HEK293 (cell line): ENCODE measurements at regions not wholly inside any gene's neighbourhood (a gene's known extent, or its start where the extent isn't known, plus 50 kb on each side); places are given as distances from the start of the nearest gene placed in this dataset.

Experiments
- CTCF ChIA-PET: fragments of 350-600 bp; formaldehyde crosslinking; extraction: SDS; loops from one replicate; lab custom pipeline; 2021; ENCODE audit warnings: antibody characterized with exemption; lab: Yijun Ruan, JAX
- POLR2A ChIA-PET: fragments of 300-600 bp; formaldehyde crosslinking; extraction: SDS; loops from one replicate; lab custom pipeline; 2020; ENCODE audit warnings: antibody characterized with exemption, inconsistent platforms; lab: Yijun Ruan, JAX
- H3K27ac ChIP-seq: fragments of 200-500 bp; sonication (Bioruptor generic); 2 replicates; pipeline ENCODE4 v1.5.1; 2014; ENCODE audit warnings: low read depth, low read length, control low read depth, inconsistent platforms; ENCODE audit errors: extremely low read depth
- H3K36me3 ChIP-seq, 2 experiments: fragments of 200-500 bp in 1 of 2; sonication (Bioruptor generic) in 1 of 2; 1 replicate in 1 of 2; 2 replicates in 1 of 2; pipeline ENCODE4 v1.5.1; 2014 to 2017; ENCODE audit warnings: inconsistent platforms in 2 of 2, low read length in 2 of 2; ENCODE audit not compliant: control insufficient read depth in 2 of 2, insufficient read depth in 1 of 2
- H3K4me1 ChIP-seq: fragments of 200-500 bp; sonication (Bioruptor generic); 2 replicates; pipeline ENCODE4 v1.5.1; 2014; ENCODE audit warnings: mild to moderate bottlenecking, low read length, inconsistent platforms; ENCODE audit not compliant: control insufficient read depth, insufficient read depth
- H3K4me3 ChIP-seq: 2 replicates; pipeline ENCODE4 v1.5.1; 2011; ENCODE audit warnings: low read depth, mild to moderate bottlenecking, control low read depth, low read length, moderate library complexity
- H3K9me3 ChIP-seq: fragments of 200-500 bp; sonication (Bioruptor generic); 2 replicates; pipeline ENCODE4 v1.5.1; 2014; ENCODE audit warnings: low read depth, low read length, inconsistent platforms; ENCODE audit not compliant: control insufficient read depth, insufficient read depth
- GFI1B ChIP-seq: fragments of 450-650 bp; formaldehyde crosslinking; IDR thresholded peaks from 2 replicates; pipeline ENCODE4 v1.5.1; 2016; ENCODE audit warnings: missing biosample characterization, missing genetic modification characterization
- OVOL3 ChIP-seq: fragments of 450-650 bp; formaldehyde crosslinking; IDR thresholded peaks from 2 replicates; pipeline ENCODE4 v1.5.1; 2016; ENCODE audit warnings: missing biosample characterization, missing genetic modification characterization
- YY2 ChIP-seq: fragments of 450-650 bp; formaldehyde crosslinking; IDR thresholded peaks from 2 replicates; pipeline ENCODE4 v1.5.1; 2016; ENCODE audit warnings: missing biosample characterization, missing genetic modification characterization
- ZBTB17 ChIP-seq: fragments of 450-650 bp; formaldehyde crosslinking; IDR thresholded peaks from 2 replicates; pipeline ENCODE4 v1.5.1; 2016; ENCODE audit warnings: missing biosample characterization, missing genetic modification characterization
- ZFP41 ChIP-seq: fragments of 450-650 bp; formaldehyde crosslinking; IDR thresholded peaks from 2 replicates; pipeline ENCODE4 v1.5.1; 2016; ENCODE audit warnings: missing biosample characterization, missing genetic modification characterization, borderline replicate concordance
- ZNF292 ChIP-seq: fragments of 450-650 bp; formaldehyde crosslinking; IDR thresholded peaks from 2 replicates; pipeline ENCODE4 v1.5.1; 2016; ENCODE audit warnings: low read depth, missing biosample characterization, missing genetic modification characterization, borderline replicate concordance
- ZNF423 ChIP-seq: fragments of 450-650 bp; formaldehyde crosslinking; IDR thresholded peaks from 2 replicates; pipeline ENCODE4 v1.5.1; 2016; ENCODE audit warnings: missing biosample characterization, missing genetic modification characterization
- ZNF585B ChIP-seq: fragments of 450-650 bp; formaldehyde crosslinking; IDR thresholded peaks from 2 replicates; pipeline ENCODE4 v1.5.1; 2016; ENCODE audit warnings: missing biosample characterization, missing genetic modification characterization
- ZNF626 ChIP-seq: fragments of 450-650 bp; sonication (Bioruptor Pico); formaldehyde crosslinking; IDR thresholded peaks from 2 replicates; pipeline ENCODE4 v1.5.1; 2018; ENCODE audit warnings: missing biosample characterization, missing genetic modification characterization, inconsistent platforms
- ZNF629 ChIP-seq: fragments of 450-650 bp; formaldehyde crosslinking; IDR thresholded peaks from 2 replicates; pipeline ENCODE4 v1.5.1; 2017; ENCODE audit warnings: missing biosample characterization, missing genetic modification characterization
- ZNF701 ChIP-seq: fragments of 450-650 bp; formaldehyde crosslinking; IDR thresholded peaks from 2 replicates; pipeline ENCODE4 v1.5.1; 2016; ENCODE audit warnings: missing biosample characterization, missing genetic modification characterization
- ZNF843 ChIP-seq: fragments of 450-650 bp; formaldehyde crosslinking; IDR thresholded peaks from 2 replicates; pipeline ENCODE4 v1.5.1; 2016; ENCODE audit warnings: missing biosample characterization, missing genetic modification characterization
- ZSCAN23 ChIP-seq: fragments of 450-650 bp; formaldehyde crosslinking; IDR thresholded peaks from 2 replicates; pipeline ENCODE4 v1.5.1; 2016; ENCODE audit warnings: missing biosample characterization, missing genetic modification characterization
- TF ChIP-seq, protein P1 (sequence below): fragments of 450-650 bp; formaldehyde crosslinking; IDR thresholded peaks from 2 replicates; pipeline ENCODE4 v1.5.1; 2016; ENCODE audit warnings: missing biosample characterization, missing genetic modification characterization
- TF ChIP-seq, protein P2 (sequence below): fragments of 450-650 bp; IDR thresholded peaks from 2 replicates; pipeline ENCODE4 v1.5.1; 2018; ENCODE audit warnings: missing biosample characterization, missing genetic modification characterization
- TF ChIP-seq, protein P3 (sequence below): fragments of 450-650 bp; IDR thresholded peaks from 2 replicates; pipeline ENCODE4 v1.5.1; 2018; ENCODE audit warnings: missing biosample characterization, mild to moderate bottlenecking, missing genetic modification characterization
- TF ChIP-seq, protein P4 (sequence below): fragments of 450-650 bp; formaldehyde crosslinking; IDR thresholded peaks from 2 replicates; pipeline ENCODE4 v1.5.1; 2017; ENCODE audit warnings: missing biosample characterization, missing genetic modification characterization
- TF ChIP-seq, protein P5 (sequence below): fragments of 450-650 bp; formaldehyde crosslinking; conservative IDR thresholded peaks from 2 replicates; pipeline ENCODE4 v1.5.1; 2016; ENCODE audit warnings: low read depth, missing biosample characterization, missing genetic modification characterization
- TF ChIP-seq, protein P6 (sequence below): fragments of 450-650 bp; formaldehyde crosslinking; IDR thresholded peaks from 2 replicates; pipeline ENCODE4 v1.5.1; 2016; ENCODE audit warnings: missing biosample characterization, missing genetic modification characterization

DNA sequence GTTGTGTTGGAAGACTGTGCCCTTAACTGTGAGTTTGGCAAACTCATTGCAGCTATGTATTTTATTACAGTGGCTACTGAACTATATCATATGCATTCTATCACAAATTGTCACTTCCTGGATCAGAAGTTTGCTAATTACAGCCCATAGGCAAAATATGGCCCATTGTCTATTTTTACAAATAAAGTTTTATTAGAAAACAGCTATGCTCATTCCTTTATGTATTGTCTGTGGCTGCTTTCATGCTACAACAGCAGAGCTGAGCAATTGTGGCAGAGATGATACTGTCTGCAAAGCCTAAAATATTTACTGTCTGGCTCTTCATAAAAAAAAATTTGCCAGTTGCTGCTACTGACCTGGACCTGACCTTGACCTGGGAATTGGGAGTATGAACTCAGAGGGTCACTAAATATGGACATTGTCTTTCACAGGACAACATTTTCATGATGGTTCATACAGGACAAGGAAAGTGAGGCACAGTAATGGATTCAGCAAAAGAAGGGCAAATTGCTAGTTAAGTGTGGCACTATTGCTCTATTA lies 316.9 kb downstream of the ZNF621 start (continued):
- TF ChIP-seq, protein P1, sequence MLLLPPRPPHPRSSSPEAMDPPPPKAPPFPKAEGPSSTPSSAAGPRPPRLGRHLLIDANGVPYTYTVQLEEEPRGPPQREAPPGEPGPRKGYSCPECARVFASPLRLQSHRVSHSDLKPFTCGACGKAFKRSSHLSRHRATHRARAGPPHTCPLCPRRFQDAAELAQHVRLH (tag by site-specific recombination): no peak
- TF ChIP-seq ZSCAN23 (no peak), ZNF701 (no peak), ZNF629 (no peak), ZNF843 (tag by site-specific recombination) (no peak)
- TF ChIP-seq, protein P2, sequence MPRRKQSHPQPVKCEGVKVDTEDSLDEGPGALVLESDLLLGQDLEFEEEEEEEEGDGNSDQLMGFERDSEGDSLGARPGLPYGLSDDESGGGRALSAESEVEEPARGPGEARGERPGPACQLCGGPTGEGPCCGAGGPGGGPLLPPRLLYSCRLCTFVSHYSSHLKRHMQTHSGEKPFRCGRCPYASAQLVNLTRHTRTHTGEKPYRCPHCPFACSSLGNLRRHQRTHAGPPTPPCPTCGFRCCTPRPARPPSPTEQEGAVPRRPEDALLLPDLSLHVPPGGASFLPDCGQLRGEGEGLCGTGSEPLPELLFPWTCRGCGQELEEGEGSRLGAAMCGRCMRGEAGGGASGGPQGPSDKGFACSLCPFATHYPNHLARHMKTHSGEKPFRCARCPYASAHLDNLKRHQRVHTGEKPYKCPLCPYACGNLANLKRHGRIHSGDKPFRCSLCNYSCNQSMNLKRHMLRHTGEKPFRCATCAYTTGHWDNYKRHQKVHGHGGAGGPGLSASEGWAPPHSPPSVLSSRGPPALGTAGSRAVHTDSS (tag by site-specific recombination): no peak
- TF ChIP-seq, protein P3, sequence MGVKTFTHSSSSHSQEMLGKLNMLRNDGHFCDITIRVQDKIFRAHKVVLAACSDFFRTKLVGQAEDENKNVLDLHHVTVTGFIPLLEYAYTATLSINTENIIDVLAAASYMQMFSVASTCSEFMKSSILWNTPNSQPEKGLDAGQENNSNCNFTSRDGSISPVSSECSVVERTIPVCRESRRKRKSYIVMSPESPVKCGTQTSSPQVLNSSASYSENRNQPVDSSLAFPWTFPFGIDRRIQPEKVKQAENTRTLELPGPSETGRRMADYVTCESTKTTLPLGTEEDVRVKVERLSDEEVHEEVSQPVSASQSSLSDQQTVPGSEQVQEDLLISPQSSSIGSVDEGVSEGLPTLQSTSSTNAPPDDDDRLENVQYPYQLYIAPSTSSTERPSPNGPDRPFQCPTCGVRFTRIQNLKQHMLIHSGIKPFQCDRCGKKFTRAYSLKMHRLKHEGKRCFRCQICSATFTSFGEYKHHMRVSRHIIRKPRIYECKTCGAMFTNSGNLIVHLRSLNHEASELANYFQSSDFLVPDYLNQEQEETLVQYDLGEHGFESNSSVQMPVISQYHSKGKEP (tag by site-specific recombination): no peak

DNA sequence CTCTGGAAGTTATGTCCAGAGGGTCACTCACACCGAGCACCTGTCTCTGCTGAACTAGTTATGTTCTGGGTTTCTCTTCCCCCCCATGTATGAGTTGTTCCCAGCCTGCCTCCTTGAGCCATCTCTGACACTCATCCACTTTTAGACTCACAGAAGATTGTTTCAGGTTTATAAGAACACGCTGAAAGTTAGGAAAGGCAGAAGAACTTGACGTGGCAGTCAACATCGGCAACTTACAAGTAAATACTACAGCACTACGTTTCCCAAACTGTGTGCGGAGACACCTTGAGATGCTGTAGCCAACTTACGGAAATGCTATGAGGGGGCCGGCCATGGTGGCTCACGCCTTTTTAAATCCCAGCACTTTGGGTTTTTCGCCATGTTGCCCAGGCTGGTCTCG lies 318.0 kb downstream of the ZNF621 start:
- Histone ChIP-seq H3K4me1 (no peaks in the 10 kb centered on the region), H3K27ac (no peak overlapping the region), H3K36me3 (no peaks in the 10 kb centered on the region), H3K9me3 (no peaks in the 10 kb centered on the region)
- POLR2A ChIA-PET: no interaction called here
- CTCF ChIA-PET: interaction anchor here (0.5 to 1.1 kb wide), 2 partner anchors 262 to 1705 kb away, joined by 3 read pairs; no protein-coding TSS in a partner anchor
- TF ChIP-seq, protein P4, sequence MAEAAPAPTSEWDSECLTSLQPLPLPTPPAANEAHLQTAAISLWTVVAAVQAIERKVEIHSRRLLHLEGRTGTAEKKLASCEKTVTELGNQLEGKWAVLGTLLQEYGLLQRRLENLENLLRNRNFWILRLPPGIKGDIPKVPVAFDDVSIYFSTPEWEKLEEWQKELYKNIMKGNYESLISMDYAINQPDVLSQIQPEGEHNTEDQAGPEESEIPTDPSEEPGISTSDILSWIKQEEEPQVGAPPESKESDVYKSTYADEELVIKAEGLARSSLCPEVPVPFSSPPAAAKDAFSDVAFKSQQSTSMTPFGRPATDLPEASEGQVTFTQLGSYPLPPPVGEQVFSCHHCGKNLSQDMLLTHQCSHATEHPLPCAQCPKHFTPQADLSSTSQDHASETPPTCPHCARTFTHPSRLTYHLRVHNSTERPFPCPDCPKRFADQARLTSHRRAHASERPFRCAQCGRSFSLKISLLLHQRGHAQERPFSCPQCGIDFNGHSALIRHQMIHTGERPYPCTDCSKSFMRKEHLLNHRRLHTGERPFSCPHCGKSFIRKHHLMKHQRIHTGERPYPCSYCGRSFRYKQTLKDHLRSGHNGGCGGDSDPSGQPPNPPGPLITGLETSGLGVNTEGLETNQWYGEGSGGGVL: no peak
- TF ChIP-seq ZFP41 (tag by site-specific recombination): no peak
- no peak for TF ChIP-seq ZNF585B (tag by site-specific recombination)
- TF ChIP-seq ZNF626 (tag by site-specific recombination): no peak
- TF ChIP-seq, protein P5, sequence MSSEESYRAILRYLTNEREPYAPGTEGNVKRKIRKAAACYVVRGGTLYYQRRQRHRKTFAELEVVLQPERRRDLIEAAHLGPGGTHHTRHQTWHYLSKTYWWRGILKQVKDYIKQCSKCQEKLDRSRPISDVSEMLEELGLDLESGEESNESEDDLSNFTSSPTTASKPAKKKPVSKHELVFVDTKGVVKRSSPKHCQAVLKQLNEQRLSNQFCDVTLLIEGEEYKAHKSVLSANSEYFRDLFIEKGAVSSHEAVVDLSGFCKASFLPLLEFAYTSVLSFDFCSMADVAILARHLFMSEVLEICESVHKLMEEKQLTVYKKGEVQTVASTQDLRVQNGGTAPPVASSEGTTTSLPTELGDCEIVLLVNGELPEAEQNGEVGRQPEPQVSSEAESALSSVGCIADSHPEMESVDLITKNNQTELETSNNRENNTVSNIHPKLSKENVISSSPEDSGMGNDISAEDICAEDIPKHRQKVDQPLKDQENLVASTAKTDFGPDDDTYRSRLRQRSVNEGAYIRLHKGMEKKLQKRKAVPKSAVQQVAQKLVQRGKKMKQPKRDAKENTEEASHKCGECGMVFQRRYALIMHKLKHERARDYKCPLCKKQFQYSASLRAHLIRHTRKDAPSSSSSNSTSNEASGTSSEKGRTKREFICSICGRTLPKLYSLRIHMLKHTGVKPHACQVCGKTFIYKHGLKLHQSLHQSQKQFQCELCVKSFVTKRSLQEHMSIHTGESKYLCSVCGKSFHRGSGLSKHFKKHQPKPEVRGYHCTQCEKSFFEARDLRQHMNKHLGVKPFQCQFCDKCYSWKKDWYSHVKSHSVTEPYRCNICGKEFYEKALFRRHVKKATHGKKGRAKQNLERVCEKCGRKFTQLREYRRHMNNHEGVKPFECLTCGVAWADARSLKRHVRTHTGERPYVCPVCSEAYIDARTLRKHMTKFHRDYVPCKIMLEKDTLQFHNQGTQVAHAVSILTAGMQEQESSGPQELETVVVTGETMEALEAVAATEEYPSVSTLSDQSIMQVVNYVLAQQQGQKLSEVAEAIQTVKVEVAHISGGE (tag by site-specific recombination): no peak
- TF ChIP-seq, protein P6, sequence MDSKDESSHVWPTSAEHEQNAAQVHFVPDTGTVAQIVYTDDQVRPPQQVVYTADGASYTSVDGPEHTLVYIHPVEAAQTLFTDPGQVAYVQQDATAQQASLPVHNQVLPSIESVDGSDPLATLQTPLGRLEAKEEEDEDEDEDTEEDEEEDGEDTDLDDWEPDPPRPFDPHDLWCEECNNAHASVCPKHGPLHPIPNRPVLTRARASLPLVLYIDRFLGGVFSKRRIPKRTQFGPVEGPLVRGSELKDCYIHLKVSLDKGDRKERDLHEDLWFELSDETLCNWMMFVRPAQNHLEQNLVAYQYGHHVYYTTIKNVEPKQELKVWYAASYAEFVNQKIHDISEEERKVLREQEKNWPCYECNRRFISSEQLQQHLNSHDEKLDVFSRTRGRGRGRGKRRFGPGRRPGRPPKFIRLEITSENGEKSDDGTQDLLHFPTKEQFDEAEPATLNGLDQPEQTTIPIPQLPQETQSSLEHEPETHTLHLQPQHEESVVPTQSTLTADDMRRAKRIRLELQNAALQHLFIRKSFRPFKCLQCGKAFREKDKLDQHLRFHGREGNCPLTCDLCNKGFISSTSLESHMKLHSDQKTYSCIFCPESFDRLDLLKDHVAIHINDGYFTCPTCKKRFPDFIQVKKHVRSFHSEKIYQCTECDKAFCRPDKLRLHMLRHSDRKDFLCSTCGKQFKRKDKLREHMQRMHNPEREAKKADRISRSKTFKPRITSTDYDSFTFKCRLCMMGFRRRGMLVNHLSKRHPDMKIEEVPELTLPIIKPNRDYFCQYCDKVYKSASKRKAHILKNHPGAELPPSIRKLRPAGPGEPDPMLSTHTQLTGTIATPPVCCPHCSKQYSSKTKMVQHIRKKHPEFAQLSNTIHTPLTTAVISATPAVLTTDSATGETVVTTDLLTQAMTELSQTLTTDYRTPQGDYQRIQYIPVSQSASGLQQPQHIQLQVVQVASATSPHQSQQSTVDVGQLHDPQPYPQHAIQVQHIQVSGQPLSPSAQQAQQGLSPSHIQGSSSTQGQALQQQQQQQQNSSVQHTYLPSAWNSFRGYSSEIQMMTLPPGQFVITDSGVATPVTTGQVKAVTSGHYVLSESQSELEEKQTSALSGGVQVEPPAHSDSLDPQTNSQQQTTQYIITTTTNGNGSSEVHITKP (tag by site-specific recombination): no peak
- no peak for TF ChIP-seq ZNF292 (tag by site-specific recombination)
- no peak for TF ChIP-seq GFI1B
- no peak for TF ChIP-seq ZBTB17
- TF ChIP-seq YY2 (tag by site-specific recombination): no peak
- no peak for TF ChIP-seq OVOL3 (tag by site-specific recombination)
- TF ChIP-seq ZNF423 (tag by site-specific recombination): no peak
- TF ChIP-seq, all 188 proteins: peak for 0
- no peak overlapping the region for H3K4me3 ChIP-seq
